HPDE6-E6E7 (cell line): ENCODE measurements at regions not wholly inside any gene's neighbourhood (a gene's known extent, or its start where the extent isn't known, plus 50 kb on each side); places are given as distances from the start of the nearest gene placed in this dataset.
"Not testable (repeated sequence)": the region's sequence is repeated elsewhere in the genome, so short reads cannot be mapped to it uniquely, and the experiment has no call there.

Source experiments
- DNase-seq: peaks from one replicate; pipeline ENCODE4 v3.0.0; 2011; ENCODE audit warnings: missing footprints; ENCODE audit errors: extremely low spot score

GRCh38 chrX:84858771-84859170 is 144.9 kb upstream of the APOOL start:
- not testable (repeated sequence) for DNase-seq

GRCh38 chrX:84865113-84865512 is 138.6 kb upstream of the APOOL start:
- no peak for DNase-seq

GRCh38 chrX:84870281-84870680 is 133.4 kb upstream of the APOOL start:
- DNase-seq: not testable (repeated sequence)

DNA sequence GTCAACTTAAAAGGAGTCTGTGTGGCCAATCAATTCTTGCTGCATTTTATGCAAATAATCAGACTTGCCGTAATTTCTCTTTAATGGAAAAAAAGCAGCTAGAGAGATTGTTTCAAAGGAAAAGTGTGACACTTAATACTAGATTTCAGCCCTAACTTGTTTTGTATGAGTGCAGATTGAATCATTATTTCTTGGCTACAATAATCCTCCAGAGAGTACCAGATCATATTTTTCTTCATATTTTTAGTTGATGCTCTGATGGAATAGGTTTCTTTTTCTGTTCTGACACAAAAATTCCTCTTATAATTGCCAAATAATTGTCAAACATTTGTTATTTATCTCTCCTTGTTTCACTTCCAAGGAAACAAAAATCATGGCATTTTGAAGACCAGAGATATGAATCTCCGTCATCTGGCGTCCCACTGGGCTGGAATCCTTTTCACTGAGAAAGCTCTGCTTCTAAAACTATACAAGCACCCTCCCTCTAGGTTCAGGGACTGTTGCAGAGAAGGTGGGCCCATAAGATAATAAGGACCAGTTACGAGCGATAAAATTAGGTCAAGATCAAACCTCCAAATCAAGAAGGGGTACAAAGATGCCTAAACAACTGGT is 131.4 kb upstream of the APOOL start:
- not testable (repeated sequence) for DNase-seq

- DNase-seq: no peak
Measured at GRCh38 chrX:84873176-84873575, 130.5 kb upstream of the APOOL start.

DNA sequence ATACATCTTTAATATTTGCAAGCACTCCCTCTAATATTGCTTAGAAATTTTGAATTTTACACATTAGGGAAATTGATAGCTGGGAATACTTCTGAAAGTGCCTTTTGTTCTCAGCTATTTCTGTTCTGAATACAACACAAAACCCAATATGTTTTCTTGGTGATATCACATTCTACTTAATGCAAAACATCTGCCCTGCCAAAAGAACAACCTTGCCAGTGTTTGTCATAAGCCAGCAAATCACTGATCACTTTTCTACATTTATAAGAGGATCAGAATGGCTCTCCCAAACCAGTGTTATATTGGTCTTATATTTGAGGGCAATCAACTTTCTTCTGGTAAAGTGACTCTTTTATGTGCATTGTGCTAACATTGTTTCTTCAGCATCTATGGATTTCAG is 126.8 kb upstream of the APOOL start:
- no peak for DNase-seq

GRCh38 chrX:84893897-84894296 is 109.8 kb upstream of the APOOL start:
- DNase-seq: no peak

- DNase-seq: no peak
Measured at GRCh38 chrX:84907324-84907968, 96.2 kb upstream of the APOOL start.

DNA sequence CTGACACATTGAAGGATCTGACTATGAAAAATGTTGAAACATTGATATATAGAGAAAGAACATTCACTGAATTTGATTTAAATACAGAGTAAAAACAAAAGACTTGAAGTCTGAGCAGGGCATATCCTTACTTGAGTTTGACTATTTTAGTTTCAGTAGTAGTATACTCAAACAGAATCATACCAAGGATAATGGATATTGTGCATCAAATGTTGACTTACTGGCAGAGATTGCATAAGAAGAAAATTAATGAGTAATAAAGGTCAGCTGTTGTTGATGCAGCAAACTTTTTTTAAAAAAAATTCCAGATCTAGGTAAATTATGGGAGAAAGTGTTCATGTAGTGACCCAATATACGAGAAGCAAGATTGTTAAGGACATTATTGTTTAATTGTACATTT is 94.5 kb upstream of the APOOL start:
- DNase-seq: no peak

- DNase-seq: no peak
Measured at GRCh38 chrX:84924624-84925023, 79.1 kb upstream of the APOOL start.

DNA sequence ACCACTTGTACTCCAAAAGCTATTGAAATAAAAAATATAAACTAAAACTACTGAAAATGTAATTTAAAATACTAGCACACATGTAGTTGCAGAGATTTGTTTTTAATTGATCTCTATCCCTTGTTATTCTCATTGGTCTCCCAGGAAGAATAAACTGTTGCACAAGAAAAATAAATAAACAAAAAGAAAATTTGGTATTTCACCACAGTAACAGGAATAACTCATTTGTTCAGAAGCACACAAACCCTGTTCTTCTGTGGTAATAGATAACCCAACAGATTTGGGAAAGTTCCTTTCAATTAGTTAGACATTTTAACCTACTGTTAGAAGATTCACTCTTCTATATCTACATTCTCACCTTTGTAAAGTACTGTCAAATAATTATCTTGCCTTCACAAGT is 70.9 kb upstream of the APOOL start:
- no peak for DNase-seq

- DNase-seq: no peak
Measured at GRCh38 chrX:84933956-84934556, 69.6 kb upstream of the APOOL start.
